SK-N-SH (cell line): ENCODE measurements at regions not wholly inside any gene's neighbourhood (a gene's known extent, or its start where the extent isn't known, plus 50 kb on each side); places are given as distances from the start of the nearest gene placed in this dataset.

Experiments
- EZH2phosphoT487 ChIP-seq: fragments of 200-600 bp; sonication (generic); IDR thresholded peaks from 2 replicates; pipeline ENCODE4 v1.6.1; 2017; ENCODE audit warnings: low read depth, mixed run types, mild to moderate bottlenecking, antibody characterized with exemption, moderate library complexity, borderline replicate concordance
- FOXM1 ChIP-seq: IDR thresholded peaks from 2 replicates; pipeline ENCODE4 v1.4.0; 2012; ENCODE audit warnings: low read depth, mild to moderate bottlenecking
- JUND ChIP-seq: IDR thresholded peaks from 2 replicates; pipeline ENCODE4 v1.4.0; 2012
- POLR2AphosphoS5 ChIP-seq: IDR thresholded peaks from 2 replicates; pipeline ENCODE4 v1.6.1; 2012; ENCODE audit warnings: low read depth, low read length
- RAD21 ChIP-seq: IDR thresholded peaks from 2 replicates; pipeline ENCODE4 v1.6.1; 2012; ENCODE audit warnings: mild to moderate bottlenecking, low read length
- RXRA ChIP-seq: IDR thresholded peaks from 2 replicates; pipeline ENCODE4 v1.4.0; 2012; ENCODE audit warnings: low read depth, mild to moderate bottlenecking, borderline replicate concordance
- TAF1 ChIP-seq: IDR thresholded peaks from 2 replicates; pipeline ENCODE4 v1.6.1; 2012; ENCODE audit warnings: low read depth, mild to moderate bottlenecking, low read length, moderate library complexity, borderline replicate concordance
- TF ChIP-seq, protein P1 (sequence below): fragments of 200-600 bp; sonication (generic); IDR thresholded peaks from 2 replicates; pipeline ENCODE4 v1.6.1; 2017; ENCODE audit warnings: antibody characterized with exemption, mild to moderate bottlenecking, moderate library complexity
- TF ChIP-seq, protein P2 (sequence below): IDR thresholded peaks from 2 replicates; pipeline ENCODE4 v1.4.0; 2012; ENCODE audit warnings: low read depth
- TF ChIP-seq, protein P3 (sequence below): IDR thresholded peaks from 2 replicates; pipeline ENCODE4 v1.6.1; 2012; ENCODE audit warnings: mild to moderate bottlenecking, low read depth, low read length, moderate library complexity

DNA sequence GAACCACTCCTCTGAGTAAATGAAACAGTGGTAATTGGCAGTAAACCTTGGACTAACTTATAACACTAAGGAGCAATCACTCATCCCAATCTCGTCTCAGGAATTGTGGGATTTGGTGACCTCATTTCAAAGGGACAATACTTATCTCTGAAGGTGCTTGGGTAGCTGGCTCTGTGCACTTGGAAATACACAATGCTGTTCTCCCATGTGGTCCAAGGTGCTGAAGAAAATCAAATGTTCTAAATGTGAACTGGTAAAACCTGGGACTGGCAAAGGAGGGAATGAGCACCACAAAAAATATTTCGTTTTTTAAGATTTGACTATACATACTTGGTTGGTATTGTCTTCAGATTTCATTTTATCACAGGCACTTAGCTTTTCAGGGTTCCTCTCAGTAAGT lies 1193.0 kb downstream of the SORCS1 start:
- TF ChIP-seq, protein P1, sequence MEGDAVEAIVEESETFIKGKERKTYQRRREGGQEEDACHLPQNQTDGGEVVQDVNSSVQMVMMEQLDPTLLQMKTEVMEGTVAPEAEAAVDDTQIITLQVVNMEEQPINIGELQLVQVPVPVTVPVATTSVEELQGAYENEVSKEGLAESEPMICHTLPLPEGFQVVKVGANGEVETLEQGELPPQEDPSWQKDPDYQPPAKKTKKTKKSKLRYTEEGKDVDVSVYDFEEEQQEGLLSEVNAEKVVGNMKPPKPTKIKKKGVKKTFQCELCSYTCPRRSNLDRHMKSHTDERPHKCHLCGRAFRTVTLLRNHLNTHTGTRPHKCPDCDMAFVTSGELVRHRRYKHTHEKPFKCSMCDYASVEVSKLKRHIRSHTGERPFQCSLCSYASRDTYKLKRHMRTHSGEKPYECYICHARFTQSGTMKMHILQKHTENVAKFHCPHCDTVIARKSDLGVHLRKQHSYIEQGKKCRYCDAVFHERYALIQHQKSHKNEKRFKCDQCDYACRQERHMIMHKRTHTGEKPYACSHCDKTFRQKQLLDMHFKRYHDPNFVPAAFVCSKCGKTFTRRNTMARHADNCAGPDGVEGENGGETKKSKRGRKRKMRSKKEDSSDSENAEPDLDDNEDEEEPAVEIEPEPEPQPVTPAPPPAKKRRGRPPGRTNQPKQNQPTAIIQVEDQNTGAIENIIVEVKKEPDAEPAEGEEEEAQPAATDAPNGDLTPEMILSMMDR, result no peak
- TF ChIP-seq RAD21 (no peak), TAF1 (no peak), RXRA (no peak), FOXM1 (no peak), JUND (no peak), EZH2phosphoT487 (no peak), POLR2AphosphoS5 (no peak)
- TF ChIP-seq, protein P2, sequence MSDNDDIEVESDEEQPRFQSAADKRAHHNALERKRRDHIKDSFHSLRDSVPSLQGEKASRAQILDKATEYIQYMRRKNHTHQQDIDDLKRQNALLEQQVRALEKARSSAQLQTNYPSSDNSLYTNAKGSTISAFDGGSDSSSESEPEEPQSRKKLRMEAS, result no peak
- TF ChIP-seq, protein P3, sequence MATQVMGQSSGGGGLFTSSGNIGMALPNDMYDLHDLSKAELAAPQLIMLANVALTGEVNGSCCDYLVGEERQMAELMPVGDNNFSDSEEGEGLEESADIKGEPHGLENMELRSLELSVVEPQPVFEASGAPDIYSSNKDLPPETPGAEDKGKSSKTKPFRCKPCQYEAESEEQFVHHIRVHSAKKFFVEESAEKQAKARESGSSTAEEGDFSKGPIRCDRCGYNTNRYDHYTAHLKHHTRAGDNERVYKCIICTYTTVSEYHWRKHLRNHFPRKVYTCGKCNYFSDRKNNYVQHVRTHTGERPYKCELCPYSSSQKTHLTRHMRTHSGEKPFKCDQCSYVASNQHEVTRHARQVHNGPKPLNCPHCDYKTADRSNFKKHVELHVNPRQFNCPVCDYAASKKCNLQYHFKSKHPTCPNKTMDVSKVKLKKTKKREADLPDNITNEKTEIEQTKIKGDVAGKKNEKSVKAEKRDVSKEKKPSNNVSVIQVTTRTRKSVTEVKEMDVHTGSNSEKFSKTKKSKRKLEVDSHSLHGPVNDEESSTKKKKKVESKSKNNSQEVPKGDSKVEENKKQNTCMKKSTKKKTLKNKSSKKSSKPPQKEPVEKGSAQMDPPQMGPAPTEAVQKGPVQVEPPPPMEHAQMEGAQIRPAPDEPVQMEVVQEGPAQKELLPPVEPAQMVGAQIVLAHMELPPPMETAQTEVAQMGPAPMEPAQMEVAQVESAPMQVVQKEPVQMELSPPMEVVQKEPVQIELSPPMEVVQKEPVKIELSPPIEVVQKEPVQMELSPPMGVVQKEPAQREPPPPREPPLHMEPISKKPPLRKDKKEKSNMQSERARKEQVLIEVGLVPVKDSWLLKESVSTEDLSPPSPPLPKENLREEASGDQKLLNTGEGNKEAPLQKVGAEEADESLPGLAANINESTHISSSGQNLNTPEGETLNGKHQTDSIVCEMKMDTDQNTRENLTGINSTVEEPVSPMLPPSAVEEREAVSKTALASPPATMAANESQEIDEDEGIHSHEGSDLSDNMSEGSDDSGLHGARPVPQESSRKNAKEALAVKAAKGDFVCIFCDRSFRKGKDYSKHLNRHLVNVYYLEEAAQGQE, result no peak
